ENCODE measurements at regions not wholly inside any gene's neighbourhood (a gene's known extent, or its start where the extent isn't known, plus 50 kb on each side); places are given as distances from the start of the nearest gene placed in this dataset.

DNA sequence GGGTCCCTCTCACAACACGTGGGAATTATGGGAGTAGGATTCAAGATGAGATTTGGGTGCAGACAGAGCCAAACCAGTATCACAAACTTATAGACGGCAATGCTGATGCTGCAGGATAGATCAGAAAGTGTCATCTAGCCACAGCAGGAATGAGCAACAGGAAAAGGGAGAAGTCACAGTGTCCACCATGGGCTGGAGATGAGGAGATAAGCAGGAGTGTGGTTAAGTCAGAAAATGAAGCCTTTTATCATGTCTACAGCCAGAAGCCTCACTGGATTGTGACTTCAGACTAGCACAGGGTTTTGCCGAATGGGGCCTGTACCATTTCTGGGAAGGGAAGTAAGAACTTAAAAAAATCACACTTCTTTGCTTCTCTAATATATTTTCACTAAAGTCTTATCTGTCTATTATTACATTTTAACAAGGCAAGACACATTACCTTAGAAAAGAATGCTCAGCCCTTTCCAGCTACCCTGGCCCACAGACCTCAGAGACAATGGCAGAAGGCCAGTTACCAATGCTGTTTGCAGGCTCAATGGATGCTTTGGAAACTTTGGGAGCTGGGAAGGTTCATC, 490.2 kb upstream of the SALL1 start:
- TF ChIP-seq, protein P1, sequence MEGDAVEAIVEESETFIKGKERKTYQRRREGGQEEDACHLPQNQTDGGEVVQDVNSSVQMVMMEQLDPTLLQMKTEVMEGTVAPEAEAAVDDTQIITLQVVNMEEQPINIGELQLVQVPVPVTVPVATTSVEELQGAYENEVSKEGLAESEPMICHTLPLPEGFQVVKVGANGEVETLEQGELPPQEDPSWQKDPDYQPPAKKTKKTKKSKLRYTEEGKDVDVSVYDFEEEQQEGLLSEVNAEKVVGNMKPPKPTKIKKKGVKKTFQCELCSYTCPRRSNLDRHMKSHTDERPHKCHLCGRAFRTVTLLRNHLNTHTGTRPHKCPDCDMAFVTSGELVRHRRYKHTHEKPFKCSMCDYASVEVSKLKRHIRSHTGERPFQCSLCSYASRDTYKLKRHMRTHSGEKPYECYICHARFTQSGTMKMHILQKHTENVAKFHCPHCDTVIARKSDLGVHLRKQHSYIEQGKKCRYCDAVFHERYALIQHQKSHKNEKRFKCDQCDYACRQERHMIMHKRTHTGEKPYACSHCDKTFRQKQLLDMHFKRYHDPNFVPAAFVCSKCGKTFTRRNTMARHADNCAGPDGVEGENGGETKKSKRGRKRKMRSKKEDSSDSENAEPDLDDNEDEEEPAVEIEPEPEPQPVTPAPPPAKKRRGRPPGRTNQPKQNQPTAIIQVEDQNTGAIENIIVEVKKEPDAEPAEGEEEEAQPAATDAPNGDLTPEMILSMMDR (IDR thresholded peaks at IDR 0.05; ENCODE audit: low read length, missing control alignments): no peak
- H3K4me3 ChIP-seq (replicated peaks; ENCODE audit: low read depth, low read length): no peak overlapping the region
- no peak for DNase-seq (ENCODE audit: low read depth)

GRCh38 chr16:51640196-51640595, 489.1 kb upstream of the SALL1 start:
- H3K4me3 ChIP-seq (replicated peaks; ENCODE audit: low read depth, low read length): no peak overlapping the region
- TF ChIP-seq, protein P1 (IDR thresholded peaks at IDR 0.05; ENCODE audit: low read length, missing control alignments): no peak
- no peak for DNase-seq (ENCODE audit: low read depth)

GRCh38 chr16:51638339-51639135, 487.5 kb upstream of the SALL1 start:
- TF ChIP-seq, protein P1 (IDR thresholded peaks at IDR 0.05; ENCODE audit: low read length, missing control alignments): no peak
- peak; percentile 14 for DNase-seq (ENCODE audit: low read depth)
- no peak overlapping the region for H3K4me3 ChIP-seq (replicated peaks; ENCODE audit: low read depth, low read length)

DNA sequence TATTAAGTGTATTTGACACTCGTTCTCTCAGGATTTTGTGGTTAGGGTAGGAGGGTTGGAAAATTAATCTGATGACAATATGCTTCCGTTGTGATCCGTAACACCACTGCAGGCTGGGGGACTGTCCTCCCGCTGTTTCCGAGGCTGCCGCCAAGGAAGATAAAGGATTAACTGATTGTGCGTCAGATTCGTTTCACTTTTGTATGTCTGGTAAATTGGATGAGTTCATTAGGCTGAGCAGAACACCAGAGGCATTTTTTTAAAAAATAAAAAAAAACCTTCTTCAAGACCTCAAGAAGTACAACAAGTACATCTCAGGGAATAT, 486.7 kb upstream of the SALL1 start:
- DNase-seq (ENCODE audit: low read depth): peak; percentile 7
- no peak overlapping the region for H3K4me3 ChIP-seq (replicated peaks; ENCODE audit: low read depth, low read length)
- TF ChIP-seq, protein P1 (IDR thresholded peaks at IDR 0.05; ENCODE audit: low read length, missing control alignments): no peak

DNA sequence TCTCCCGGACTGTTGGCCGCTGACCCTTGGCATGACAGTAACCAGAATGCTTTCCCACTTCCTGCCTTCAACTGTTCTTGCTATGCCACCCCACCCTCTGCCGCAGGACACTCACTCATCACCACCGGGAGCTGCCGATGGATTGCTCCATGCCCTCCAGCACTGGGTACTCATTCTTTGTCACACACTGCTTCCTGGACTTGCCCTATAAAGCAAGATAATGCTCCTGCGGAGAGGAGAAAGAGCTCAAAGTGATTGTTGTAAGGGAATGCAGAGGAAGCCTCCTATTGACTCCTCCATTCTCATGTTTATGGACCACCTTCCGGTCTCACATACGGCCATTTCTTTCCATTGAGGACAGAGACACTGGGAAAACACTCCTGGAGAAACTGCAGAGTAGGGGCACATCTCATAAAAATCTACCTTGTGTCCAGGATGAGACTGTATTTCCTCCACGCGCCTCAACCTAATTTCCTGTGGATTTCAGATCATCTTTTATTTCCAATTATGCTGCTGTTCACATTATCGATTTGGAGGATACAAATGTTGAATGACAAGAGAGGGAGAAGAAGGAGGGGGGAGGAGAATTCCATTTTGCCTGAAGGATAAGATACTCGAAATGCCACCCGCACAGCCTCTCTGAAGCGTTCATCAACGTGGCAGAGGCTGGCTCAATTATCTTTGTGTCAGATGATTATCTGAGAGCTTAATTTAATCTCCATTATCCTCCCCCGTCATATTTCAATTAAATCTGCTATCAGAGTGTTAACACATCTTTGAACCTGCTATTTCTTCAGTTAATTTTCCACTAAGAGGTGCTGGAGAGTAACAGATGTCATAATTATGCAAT, 486.1 kb upstream of the SALL1 start:
- no peak for DNase-seq (ENCODE audit: low read depth)
- TF ChIP-seq, protein P1 (IDR thresholded peaks at IDR 0.05; ENCODE audit: low read length, missing control alignments): no peak
- H3K4me3 ChIP-seq (replicated peaks; ENCODE audit: low read depth, low read length): no peak overlapping the region

GRCh38 chr16:51635181-51635580, 484.1 kb upstream of the SALL1 start:
- DNase-seq (ENCODE audit: low read depth): no peak
- TF ChIP-seq, protein P1 (IDR thresholded peaks at IDR 0.05; ENCODE audit: low read length, missing control alignments): no peak
- no peak overlapping the region for H3K4me3 ChIP-seq (replicated peaks; ENCODE audit: low read depth, low read length)

Measured in fibroblast of pulmonary artery (primary cell).